ENCODE measurements at regions not wholly inside any gene's neighbourhood (a gene's known extent, or its start where the extent isn't known, plus 50 kb on each side); places are given as distances from the start of the nearest gene placed in this dataset.
"Not testable (repeated sequence)": the region's sequence is repeated elsewhere in the genome, so short reads cannot be mapped to it uniquely, and the experiment has no call there.

GRCh38 chr16:29274055-29275035, 132.2 kb downstream of the NPIPB11 start:
- not testable (repeated sequence) for DNase-seq (ENCODE audit: low read depth)

- not testable (repeated sequence) for DNase-seq (ENCODE audit: low read depth)
Observed at GRCh38 chr16:29273298-29274054, 133.0 kb downstream of the NPIPB11 start.

- not testable (repeated sequence) for DNase-seq (ENCODE audit: low read depth)
Observed at GRCh38 chr16:29271721-29272675, 134.5 kb downstream of the NPIPB11 start.

GRCh38 chr16:29270923-29271322, 135.6 kb downstream of the NPIPB11 start:
- not testable (repeated sequence) for DNase-seq (ENCODE audit: low read depth)

GRCh38 chr16:29270033-29270432, 136.5 kb downstream of the NPIPB11 start:
- not testable (repeated sequence) for DNase-seq (ENCODE audit: low read depth)

GRCh38 chr16:29269192-29269811, 137.2 kb downstream of the NPIPB11 start:
- not testable (repeated sequence) for DNase-seq (ENCODE audit: low read depth)

GRCh38 chr16:29268785-29269191, 137.7 kb downstream of the NPIPB11 start:
- DNase-seq (ENCODE audit: low read depth): not testable (repeated sequence)

- not testable (repeated sequence) for DNase-seq (ENCODE audit: low read depth)
Observed at GRCh38 chr16:29268348-29268747, 138.2 kb downstream of the NPIPB11 start.

GRCh38 chr16:29267891-29268290, 138.6 kb downstream of the NPIPB11 start:
- DNase-seq (ENCODE audit: low read depth): not testable (repeated sequence)

GRCh38 chr16:29267055-29267619, 139.4 kb downstream of the NPIPB11 start:
- DNase-seq (ENCODE audit: low read depth): not testable (repeated sequence)

- not testable (repeated sequence) for DNase-seq (ENCODE audit: low read depth)
Observed at GRCh38 chr16:29266612-29267011, 139.9 kb downstream of the NPIPB11 start.

GRCh38 chr16:29265255-29265853, 141.2 kb downstream of the NPIPB11 start:
- not testable (repeated sequence) for DNase-seq (ENCODE audit: low read depth)

GRCh38 chr16:29264080-29264837, 142.3 kb downstream of the NPIPB11 start:
- not testable (repeated sequence) for DNase-seq (ENCODE audit: low read depth)

- DNase-seq (ENCODE audit: low read depth): not testable (repeated sequence)
Observed at GRCh38 chr16:29262725-29263124, 143.8 kb downstream of the NPIPB11 start.

GRCh38 chr16:29261427-29262248, 144.9 kb downstream of the NPIPB11 start:
- not testable (repeated sequence) for DNase-seq (ENCODE audit: low read depth)

- not testable (repeated sequence) for DNase-seq (ENCODE audit: low read depth)
Observed at GRCh38 chr16:29260683-29261426, 145.7 kb downstream of the NPIPB11 start.

GRCh38 chr16:29259635-29260457, 146.7 kb downstream of the NPIPB11 start:
- not testable (repeated sequence) for DNase-seq (ENCODE audit: low read depth)

All from stimulated activated CD8-positive, alpha-beta memory T cell treated with anti-CD3 and anti-CD28 coated beads, Interleukin-7, amount 100 ng/mL, for 24 hours (primary cell).